Epidermal melanocyte (primary cell): ENCODE measurements at regions not wholly inside any gene's neighbourhood (a gene's known extent, or its start where the extent isn't known, plus 50 kb on each side); places are given as distances from the start of the nearest gene placed in this dataset.
"Not testable (repeated sequence)": the region's sequence is repeated elsewhere in the genome, so short reads cannot be mapped to it uniquely, and the experiment has no call there.

Experiments
- DNase-seq: peaks from one replicate; pipeline ENCODE4 v3.0.0; 2011; ENCODE audit warnings: low spot score; ENCODE audit not compliant: insufficient read length

- no peak for DNase-seq
Measured at GRCh38 chr12:71300772-71301675, 138.6 kb upstream of the LGR5 start.

GRCh38 chr12:71299541-71300376 lies 139.8 kb upstream of the LGR5 start:
- no peak for DNase-seq

GRCh38 chr12:71297930-71298329 lies 140.1 kb upstream of the TSPAN8 start:
- no peak for DNase-seq

GRCh38 chr12:71295953-71296352 lies 138.2 kb upstream of the TSPAN8 start:
- no peak for DNase-seq

DNA sequence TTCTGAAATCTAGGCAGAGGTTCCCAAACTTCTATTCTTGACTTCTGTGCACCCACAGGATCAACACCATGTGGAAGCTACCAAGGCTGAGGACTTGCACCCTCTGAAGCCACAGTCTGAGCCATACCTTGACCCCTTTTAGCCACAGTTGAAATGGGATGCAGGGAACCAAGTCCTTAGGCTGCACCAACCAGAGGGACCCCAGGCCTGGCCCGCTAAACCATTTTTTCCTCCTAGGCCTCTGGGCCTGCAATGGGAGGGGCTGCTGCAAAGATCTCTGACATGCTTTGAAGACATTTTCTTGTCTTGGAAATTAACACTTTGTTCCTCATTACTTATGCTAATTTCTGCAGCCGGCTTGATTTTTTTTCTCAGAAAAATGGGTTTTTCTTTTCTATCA lies 133.9 kb upstream of the TSPAN8 start:
- no peak for DNase-seq

DNA sequence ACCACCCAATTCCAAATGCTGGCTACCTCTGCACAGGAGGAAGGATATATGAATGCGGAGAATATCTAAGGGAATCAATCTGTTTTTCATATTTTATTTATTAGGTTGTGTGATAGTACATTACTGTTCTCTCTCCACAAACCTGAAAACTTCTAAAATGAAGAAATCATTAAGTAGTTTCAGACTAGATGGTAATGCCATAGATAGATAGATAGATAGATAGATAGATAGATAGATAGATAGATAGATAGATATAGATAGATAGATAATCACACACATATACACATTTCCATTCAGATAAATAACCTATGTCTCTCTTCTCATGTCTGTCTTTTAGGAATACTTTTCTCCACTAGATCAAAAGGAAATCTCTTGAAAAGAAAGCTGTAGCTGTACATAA lies 126.1 kb upstream of the TSPAN8 start:
- no peak for DNase-seq

DNA sequence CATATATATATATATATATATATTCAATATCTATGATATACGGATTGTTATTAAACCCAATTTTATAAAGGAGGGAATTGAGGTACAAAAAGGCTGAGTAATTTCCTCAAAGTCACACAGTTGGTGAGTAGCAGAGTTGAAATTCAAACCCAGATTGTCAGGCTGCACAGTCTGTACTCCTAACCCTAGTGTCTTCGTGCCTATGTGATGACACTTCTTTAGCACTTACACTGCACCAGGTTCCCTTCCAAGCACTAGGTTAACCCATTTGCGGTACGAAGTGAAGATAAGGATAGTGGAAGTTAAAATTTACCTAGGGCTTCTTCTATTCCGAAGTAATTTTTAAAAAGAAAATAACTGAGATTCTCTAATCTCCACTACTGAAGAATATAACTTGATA lies 125.1 kb upstream of the TSPAN8 start:
- no peak for DNase-seq

DNA sequence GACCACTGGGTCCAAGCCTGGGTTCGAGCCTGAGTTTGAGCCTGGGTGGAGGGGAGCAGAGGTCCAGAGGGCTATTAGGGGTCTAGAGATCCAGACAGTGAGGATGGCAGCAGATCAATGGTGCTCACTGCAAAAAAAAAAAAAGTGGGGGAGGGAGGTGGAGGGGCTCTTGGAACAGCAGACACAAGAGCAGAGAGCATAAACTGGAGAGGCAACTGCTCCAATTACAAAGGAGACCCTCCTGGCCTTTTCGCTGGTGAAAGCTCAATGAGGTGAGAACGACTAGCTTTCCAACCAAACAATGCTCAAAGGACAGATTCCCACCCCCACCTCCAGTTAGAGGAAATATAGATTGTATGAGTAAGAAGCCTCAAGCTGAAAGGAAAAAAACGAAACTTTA lies 124.2 kb upstream of the TSPAN8 start:
- no peak for DNase-seq

DNA sequence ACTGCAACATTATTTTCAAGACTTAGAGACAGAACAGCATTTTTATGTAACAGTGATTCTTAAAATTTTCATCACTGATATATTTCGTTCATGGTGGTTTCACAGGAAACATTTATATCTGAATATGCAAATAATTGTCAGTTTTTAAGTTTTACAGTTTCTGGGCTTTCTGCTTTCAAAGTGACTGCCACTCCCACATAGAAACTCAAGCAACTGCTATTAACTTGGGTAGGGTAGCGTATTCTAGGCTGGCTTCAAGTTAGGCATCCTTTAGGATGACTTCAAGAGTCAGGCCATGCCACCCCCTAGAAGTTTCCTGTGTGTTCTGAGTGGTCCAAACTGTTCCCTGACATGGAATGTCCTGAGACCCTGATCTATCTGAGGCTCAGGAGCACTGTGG lies 123.6 kb upstream of the TSPAN8 start:
- DNase-seq: no peak

GRCh38 chr12:71277866-71278265 lies 120.1 kb upstream of the TSPAN8 start:
- no peak for DNase-seq

GRCh38 chr12:71276541-71276940 lies 118.7 kb upstream of the TSPAN8 start:
- DNase-seq: no peak

DNA sequence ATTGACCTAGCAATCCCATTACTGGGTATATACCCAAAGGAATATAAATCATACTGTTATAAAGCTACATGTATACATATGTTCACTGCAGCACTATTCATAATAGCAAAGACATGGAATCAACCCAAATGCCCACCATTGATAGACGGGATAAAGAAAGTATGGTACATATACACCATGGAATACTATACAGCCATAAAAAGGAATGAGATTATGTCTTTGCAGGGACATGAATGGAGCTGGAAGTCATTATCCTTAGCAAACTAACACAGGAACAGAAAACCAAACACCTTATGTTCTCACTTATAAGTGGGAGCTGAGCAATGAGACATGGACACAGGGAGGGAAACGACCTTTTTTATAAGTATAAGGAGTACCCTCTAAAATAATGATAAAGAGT lies 113.0 kb upstream of the TSPAN8 start:
- DNase-seq: not testable (repeated sequence)

- no peak for DNase-seq
Measured at GRCh38 chr12:71270057-71270456, 112.3 kb upstream of the TSPAN8 start.

GRCh38 chr12:71269281-71269598 lies 111.4 kb upstream of the TSPAN8 start:
- DNase-seq: no peak

- DNase-seq: no peak
Measured at GRCh38 chr12:71268598-71269280, 110.9 kb upstream of the TSPAN8 start.

GRCh38 chr12:71266606-71267005 lies 108.8 kb upstream of the TSPAN8 start:
- DNase-seq: no peak

DNA sequence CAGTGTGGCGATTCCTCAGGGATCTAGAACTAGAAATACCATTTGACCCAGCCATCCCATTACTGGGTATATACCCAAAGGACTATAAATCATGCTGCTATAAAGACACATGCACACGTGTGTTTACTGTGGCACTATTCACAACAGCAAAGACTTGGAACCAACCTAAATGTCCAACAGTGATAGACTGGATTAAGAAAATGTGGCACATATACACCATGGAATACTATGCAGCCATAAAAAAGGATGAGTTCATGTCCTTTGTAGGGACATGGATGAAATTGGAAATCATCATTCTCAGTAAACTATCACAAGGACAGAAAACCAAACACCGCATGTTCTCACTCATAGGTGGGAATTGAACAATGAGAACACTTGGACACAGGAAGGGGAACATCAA lies 107.9 kb upstream of the TSPAN8 start:
- not testable (repeated sequence) for DNase-seq

DNA sequence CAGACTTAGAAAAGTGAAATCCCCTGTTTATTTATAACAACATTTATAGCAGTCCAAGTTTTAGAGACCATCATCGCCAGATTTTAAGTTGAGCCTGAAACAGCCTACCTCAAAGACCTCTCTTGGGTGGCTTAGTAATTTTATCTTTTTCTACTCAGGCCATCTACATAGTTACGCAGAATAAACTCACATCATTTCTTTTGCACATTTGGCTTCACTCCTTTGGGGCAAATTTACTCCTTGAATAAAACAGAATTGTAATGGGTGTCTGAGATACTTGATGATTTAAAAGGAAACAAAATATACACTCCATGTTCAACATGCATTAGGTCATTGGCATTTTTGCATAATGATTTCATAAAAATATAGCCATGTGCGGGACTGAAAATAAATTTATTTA lies 104.7 kb upstream of the TSPAN8 start:
- DNase-seq: no peak

- DNase-seq: no peak
Measured at GRCh38 chr12:71252473-71252872, 94.7 kb upstream of the TSPAN8 start.

- DNase-seq: no peak
Measured at GRCh38 chr12:71250166-71250565, 92.4 kb upstream of the TSPAN8 start.

GRCh38 chr12:71243370-71243769 lies 85.6 kb upstream of the TSPAN8 start:
- DNase-seq: no peak

DNA sequence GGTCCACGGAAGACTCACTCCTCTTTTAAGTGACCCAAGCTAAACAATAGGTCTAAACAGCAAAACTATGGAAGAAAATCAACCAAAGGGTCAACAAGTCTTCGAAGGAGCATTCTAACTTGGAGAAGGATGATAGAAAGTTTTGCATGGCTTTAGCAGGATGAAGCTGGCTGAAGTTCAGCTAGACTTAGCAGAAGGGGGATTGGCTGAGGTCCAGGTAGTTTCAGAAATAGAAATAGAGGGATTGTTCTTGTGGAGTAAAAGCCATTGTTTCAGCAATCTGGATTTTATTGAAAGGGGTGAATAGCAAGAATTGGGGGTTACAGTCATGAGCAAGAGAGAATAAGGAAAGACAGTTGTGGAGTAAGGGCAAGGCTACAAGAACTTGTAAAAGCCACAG lies 84.7 kb upstream of the TSPAN8 start:
- no peak for DNase-seq
